Occipital lobe (tissue), 1 donor: ENCODE measurements at regions not wholly inside any gene's neighbourhood (a gene's known extent, or its start where the extent isn't known, plus 50 kb on each side); places are given as distances from the start of the nearest gene placed in this dataset.
"Not testable (repeated sequence)": the region's sequence is repeated elsewhere in the genome, so short reads cannot be mapped to it uniquely, and the experiment has no call there.

ENCODE experiments used
- DNase-seq: peaks from one replicate; lab custom pipeline; 2025; lab: John Stamatoyannopoulos, UW

GRCh38 chr4:96946552-96946951 is 1106.7 kb downstream of the PDHA2 start:
- no peak for DNase-seq

GRCh38 chr4:96952610-96953009 is 1112.7 kb downstream of the PDHA2 start:
- DNase-seq, result no peak

DNA sequence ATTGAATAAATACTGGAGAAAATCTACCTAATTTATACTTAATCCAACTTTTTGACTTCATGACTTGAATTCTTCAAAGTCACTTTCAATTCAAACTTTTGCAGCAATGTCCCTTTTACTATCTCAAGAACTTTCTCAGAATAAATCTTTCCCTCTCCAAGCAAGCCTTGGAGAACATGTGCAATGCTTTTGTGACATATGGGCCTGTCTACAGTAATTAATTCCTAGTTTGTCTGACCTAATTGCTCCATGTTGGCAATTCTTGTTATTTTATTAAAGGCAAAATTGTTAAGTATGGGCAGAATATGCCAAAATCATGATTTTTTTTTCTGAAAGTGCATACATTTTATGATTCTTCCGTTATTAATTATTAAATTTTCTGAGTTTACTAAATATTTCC is 1115.3 kb downstream of the PDHA2 start:
- DNase-seq, result no peak

GRCh38 chr4:96955691-96956090 is 1115.8 kb downstream of the PDHA2 start:
- DNase-seq, result no peak

GRCh38 chr4:96969455-96969854 is 1129.6 kb downstream of the PDHA2 start:
- DNase-seq, result no peak

GRCh38 chr4:96972920-96973319 is 1133.0 kb downstream of the PDHA2 start:
- no peak for DNase-seq

GRCh38 chr4:96974295-96974694 is 1134.4 kb downstream of the PDHA2 start:
- no peak for DNase-seq

- DNase-seq, result no peak
Measured at GRCh38 chr4:96983830-96984229, 1143.9 kb downstream of the PDHA2 start.

DNA sequence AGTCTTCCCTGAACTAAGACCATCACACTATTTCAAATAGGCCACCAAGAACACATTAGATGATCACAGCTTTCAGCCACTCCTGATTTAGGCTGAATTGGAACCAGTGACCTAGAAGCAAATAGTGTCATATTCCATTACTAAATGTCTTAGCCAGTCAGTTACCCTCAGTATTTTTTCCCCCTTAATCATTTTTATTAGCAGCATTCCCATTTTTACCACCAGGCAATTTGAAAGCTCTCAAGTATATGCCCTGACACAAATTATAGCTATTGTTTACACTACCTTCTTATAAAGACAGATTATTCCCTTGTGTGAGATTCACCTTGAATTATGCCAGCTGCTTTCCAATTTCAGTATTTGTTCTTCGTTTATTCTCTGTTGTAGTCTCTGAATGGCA is 1146.9 kb downstream of the PDHA2 start:
- DNase-seq, result no peak

GRCh38 chr4:96991083-96991482 is 1151.2 kb downstream of the PDHA2 start:
- no peak for DNase-seq

DNA sequence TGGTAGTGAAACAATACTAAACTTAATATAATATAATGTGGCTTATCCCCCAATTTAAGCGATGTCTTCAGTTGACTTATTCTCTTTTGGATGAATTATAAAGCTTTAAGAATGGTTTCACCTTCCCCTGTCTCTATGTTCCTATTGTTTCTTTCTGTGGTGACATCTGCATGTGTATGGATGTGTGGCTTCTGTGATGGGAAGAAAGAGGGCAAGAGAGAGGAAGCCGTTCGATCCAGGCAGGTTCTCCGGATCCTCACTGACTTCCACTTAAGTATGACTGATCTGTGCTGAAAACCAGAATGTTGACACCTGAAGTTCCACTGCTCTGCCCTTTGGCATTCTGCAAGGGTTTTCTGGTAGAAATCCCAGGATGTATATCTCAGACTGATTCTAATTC is 1150.8 kb downstream of the STPG2 start:
- DNase-seq, result no peak

DNA sequence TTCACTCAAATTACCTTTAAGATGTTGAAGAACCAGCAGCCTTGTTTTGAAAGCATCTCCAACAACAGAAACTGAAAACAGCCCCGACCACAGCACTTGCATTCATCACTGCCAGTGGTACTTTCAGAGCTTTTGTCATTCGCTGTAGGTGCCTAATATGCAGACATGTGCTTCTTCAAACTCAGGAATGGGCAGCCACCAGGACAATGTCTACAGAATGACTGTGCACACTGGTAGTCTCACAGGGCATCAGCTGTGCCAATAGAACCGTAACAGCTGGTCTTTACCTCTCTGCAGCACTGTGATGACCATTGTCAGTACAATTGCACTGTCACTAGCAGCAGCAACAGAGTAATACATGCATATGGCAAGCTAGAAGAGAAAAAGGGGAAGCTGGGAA is 1149.7 kb downstream of the STPG2 start:
- no peak for DNase-seq

DNA sequence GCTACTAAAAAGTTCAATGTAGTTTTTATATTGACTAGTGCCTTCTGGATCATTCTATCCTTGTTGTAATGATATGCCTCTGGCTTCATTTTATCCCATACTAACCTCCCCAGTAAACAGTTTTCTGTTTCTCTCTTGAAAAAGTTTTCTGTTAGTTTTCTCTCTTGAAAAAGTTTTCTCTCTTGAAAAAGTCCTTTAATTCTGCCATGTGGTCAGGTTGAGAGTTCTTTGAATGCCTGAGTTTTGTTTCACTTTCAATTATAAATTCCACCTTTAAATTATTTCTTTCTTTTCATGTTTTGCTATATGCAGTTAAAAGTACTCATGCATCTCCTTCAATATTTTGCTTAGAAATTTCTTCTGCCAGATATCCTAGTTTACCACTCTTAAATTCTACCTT is 1139.6 kb downstream of the STPG2 start:
- no peak for DNase-seq

- no peak for DNase-seq
Measured at GRCh38 chr4:97013309-97013708, 1130.0 kb downstream of the STPG2 start.

- DNase-seq, result no peak
Measured at GRCh38 chr4:97013711-97014110, 1129.6 kb downstream of the STPG2 start.

DNA sequence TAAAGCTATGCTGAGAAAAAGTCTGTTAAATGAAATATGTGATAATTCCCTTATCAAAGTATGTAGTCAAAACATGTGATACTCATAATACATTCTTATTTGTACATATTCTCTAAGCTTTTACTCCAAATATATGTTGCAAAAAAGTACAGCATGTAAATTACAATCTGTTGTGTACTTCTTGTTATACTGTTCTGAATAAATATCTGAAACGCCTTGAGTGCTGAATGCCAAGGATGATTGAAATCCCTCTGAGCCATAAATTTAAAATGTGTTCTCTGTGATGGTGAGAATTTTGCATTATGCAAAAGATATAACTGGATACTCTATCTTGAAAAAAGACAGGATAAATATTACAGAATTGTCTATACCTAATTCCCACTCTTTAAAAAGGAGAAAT is 1128.0 kb downstream of the STPG2 start:
- DNase-seq, result no peak

DNA sequence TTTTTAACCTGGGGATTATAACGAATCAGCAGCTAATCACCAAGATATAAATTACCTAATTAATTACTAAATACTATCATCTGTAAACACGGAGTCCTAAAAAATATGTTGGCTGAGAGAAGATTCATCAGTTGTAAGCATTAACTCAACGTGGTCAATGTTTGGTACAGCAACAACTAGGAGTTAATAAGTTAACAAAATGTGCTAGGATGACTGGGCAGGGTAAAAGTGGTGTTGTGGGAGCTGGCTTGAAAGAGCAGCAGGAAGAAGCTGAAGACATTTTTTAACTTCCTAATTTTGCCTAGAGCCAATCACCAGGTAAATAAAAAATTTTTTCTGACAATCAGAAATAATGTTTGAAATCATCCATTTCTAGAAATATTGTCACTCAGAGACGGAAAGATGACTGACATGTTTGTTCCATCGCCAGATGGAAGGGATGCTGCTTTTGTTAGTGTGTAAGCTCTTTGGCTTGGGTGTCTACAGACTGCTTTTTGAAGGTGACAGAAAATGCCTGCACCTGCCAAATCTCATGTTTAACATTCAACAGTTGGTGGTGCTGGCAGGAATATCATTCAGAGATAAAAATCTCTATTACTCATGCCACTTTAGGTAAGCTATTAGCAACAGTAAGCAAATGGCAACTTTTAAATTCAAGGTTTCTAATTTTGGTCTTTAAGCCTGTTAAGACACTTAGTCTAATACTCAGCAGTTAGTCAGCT is 1126.9 kb downstream of the STPG2 start:
- no peak for DNase-seq

GRCh38 chr4:97027728-97028410 is 1115.4 kb downstream of the STPG2 start:
- DNase-seq, result no peak

GRCh38 chr4:97028785-97029184 is 1114.5 kb downstream of the STPG2 start:
- no peak for DNase-seq

GRCh38 chr4:97037411-97038145 is 1105.7 kb downstream of the STPG2 start:
- DNase-seq, result not testable (repeated sequence)

- no peak for DNase-seq
Measured at GRCh38 chr4:97038146-97038516, 1105.1 kb downstream of the STPG2 start.

- no peak for DNase-seq
Measured at GRCh38 chr4:97072666-97073065, 1070.6 kb downstream of the STPG2 start.

DNA sequence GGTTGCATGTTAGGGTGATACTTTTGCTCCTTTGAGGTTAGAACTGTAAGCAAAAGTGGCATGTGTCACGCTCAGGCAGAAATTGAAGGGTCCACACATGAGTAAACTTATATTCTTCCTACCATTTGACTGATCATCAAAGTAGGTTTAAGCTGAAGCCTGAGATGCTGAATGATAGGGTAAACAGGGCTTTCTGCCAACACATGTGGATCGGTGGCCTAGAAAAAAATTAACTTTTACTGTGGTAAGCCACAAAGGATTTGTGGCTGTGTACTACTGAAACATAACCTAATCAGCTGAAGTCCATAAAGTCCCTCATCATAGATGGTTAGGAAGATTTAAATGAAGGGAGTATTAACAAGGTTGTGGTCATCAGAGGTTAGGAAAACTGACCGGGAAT is 1070.1 kb downstream of the STPG2 start:
- DNase-seq, result no peak
